IPS-NIHi7 (cell line): ENCODE measurements at regions not wholly inside any gene's neighbourhood (a gene's known extent, or its start where the extent isn't known, plus 50 kb on each side); places are given as distances from the start of the nearest gene placed in this dataset.

Experiments used
- DNase-seq: peaks from one replicate; pipeline ENCODE4 v3.0.0; 2012; ENCODE audit warnings: mixed read lengths; ENCODE audit errors: extremely low spot score

DNA sequence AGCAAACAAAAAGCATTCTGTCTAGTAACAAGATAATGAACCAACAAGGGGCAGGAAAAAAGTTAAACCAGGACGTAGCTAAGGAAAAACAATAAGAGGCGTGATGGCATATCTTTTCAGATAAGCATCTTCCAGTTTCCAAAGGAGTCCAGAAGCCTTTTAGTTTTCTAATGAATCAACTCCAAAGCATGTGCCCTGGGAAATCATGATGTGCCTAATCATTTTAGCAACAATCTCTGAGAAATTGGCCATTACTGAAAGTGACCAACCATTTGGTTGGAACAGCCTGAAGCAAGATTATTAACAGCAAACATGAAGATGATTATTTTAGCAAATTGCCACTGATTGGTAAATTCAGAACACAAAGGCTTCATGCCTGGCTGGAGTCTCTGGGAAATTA, 440.9 kb upstream of the MAF start:
- DNase-seq, result no peak

- DNase-seq, result no peak
These were observed 440.3 kb upstream of the MAF start for GRCh38 chr16:80040814-80041213.

- no peak for DNase-seq
These were observed 439.9 kb upstream of the MAF start for GRCh38 chr16:80040413-80040812.

GRCh38 chr16:80039777-80040176, 439.2 kb upstream of the MAF start:
- no peak for DNase-seq

DNA sequence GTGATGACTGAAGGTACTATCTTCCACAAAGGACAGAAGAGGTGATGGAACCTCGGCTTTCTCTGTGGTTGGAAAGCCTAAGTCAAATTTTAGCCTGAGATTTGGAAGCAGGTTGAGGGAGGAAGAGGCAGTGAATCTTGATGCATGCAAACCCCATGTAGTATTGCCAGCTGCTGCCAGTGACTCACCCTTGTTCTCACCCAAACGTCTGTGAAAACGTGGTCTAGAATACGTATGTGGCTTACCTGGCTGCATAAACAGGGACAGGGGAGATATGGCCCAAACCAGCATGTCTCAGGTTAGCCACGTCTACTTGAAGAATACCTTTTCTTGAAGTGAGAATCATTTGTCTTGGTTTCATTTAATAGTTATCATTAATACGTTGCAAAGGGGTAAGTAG, 438.0 kb upstream of the MAF start:
- no peak for DNase-seq

- no peak for DNase-seq
These were observed 434.6 kb upstream of the MAF start for GRCh38 chr16:80034948-80035663.

DNA sequence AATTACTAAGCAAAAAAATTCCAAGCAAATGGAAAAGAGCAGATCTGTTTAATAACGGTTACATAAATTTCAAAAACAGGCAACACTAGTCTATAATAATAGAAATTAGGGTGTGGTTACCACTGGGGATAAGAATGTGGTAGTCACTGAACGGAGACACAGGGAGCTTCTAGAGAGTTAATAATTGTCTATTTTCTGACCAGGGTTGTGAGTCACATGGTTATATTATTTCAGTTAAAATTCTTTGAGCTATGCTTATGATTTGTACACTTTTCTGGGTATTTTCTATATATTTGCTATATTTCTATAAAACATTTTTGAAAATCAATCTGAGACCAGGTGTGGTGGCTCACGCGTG, 433.9 kb upstream of the MAF start:
- DNase-seq, result no peak

DNA sequence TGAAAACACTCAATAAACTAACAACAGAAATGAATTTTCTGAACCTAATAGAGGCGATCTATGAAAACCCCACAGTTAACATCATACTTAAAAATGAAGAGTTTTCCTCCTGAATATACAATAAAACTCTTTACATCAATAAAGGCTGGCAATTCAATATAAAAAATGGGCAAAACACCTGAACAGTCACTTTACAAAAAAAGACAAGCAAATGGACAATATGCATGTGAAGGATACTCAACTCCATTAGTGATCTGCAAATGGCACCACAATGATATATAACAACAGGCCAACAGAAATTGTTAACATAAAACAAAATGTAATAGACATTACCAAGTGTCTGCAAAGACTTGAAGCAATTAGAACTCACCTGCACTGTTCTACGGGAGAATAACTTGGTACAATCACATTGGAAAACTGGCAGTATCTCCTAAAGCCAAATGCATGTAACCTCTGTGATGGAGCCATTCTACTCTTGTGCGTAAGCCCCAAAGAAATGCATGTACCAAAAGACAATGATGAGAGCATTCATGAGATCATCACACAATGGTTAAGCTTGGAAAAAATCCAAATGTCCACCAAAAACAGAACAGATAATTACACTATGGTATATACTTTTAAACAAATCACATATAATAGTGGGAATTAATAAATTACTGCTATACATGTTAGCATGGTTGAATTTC, 433.4 kb upstream of the MAF start:
- no peak for DNase-seq

GRCh38 chr16:80029761-80030481, 429.4 kb upstream of the MAF start:
- DNase-seq, result no peak

DNA sequence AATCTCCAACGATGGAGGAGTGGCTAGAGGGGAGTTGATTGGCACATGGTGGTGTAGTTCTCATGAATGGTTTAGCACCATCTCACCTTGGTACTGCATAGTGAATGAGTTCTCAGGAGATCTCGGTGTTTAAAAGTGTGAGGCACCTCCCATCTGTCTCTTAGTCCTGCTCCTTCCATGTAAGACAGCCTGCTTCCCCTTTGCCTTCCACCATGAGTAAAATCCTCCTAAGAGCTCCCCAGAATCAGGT, 428.8 kb upstream of the MAF start:
- no peak for DNase-seq

GRCh38 chr16:80028581-80029380, 428.2 kb upstream of the MAF start:
- DNase-seq, result no peak

- peak; percentile 83 for DNase-seq
These were observed 426.7 kb upstream of the MAF start for GRCh38 chr16:80027007-80027965.

DNA sequence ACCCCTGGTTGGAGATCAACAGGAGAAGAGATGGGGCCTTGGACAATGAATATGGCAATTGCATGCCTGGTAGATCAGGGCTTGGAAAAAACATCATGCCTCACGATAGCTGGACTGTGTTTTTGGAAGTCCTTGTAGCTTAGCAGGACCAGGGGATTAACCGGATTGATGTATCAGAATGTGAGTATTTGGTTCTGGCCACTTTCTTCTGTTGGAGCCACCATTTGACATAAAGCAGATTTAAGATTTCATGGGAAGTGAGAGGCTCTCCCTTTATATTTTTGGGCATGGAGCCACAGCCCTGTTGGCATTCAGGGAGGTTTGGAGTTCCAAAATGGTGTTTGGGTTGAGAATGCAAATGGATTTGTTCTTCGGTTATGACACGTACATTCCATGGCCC, 424.7 kb upstream of the MAF start:
- DNase-seq, result no peak

GRCh38 chr16:80024443-80024842, 423.9 kb upstream of the MAF start:
- no peak for DNase-seq

DNA sequence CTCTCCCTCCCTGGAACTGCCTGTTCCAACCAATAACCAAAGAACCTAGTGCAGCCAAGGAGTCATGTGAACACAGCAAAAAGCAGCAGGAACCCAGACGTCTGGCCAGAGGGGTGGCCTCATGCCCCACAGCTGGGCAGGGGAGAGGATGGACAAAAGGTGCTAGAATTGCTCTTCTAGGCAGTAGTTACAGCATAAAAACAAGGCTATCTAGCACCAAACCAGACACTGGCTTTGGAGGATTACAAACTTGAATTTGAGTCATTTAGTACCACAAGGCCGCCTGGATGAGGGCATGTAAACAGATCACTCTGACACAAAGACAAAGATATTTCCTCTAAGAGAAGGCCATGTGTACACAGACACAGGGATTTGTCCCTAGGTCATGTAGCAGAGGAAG, 423.3 kb upstream of the MAF start:
- no peak for DNase-seq

DNA sequence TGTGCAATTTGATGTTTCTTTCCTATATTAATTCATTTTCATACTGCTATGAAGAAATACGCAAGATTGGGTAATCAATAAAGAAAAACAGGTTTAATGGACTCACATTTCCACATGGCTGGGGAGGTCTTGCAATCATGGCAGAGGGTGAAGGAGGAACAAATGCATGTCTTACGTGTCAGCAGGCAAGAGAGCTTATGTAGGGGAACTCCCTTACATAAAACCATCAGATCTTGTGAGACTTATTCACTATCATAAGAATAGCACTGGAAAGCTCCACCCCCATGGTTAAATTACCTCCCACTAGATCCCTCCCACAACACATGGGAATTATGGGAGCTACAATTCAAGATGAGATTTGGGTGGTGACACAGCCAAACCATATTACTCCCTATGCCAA, 418.9 kb upstream of the MAF start:
- no peak for DNase-seq

GRCh38 chr16:80018466-80018865, 417.9 kb upstream of the MAF start:
- no peak for DNase-seq

GRCh38 chr16:80016731-80017326, 416.3 kb upstream of the MAF start:
- DNase-seq, result no peak

DNA sequence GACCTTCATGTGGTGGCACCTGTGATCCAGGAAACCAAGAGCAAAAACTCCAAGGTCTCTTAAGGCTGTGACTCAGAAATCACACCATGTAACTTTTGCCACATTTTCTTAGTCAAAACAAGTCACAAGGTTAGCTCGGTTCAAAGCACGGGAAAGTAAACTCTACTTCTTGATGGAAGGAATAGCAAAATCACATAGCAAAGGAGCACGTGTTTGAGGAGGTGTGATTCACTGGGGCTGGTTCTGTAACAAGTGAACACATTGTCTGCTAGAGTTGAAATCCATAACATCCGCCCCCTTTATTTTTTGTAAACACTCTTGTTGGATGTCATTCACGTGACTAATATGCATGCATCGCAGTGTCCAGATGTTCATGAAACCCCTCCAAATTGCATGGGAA, 415.0 kb upstream of the MAF start:
- no peak for DNase-seq

GRCh38 chr16:80014241-80014939, 413.9 kb upstream of the MAF start:
- no peak for DNase-seq
